ENCODE measurements at regions not wholly inside any gene's neighbourhood (a gene's known extent, or its start where the extent isn't known, plus 50 kb on each side); places are given as distances from the start of the nearest gene placed in this dataset.

- no peak overlapping the region for H2AFZ ChIP-seq (ENCODE audit: low read length)
- no peaks in the 10 kb centered on the region for H3K79me2 ChIP-seq (ENCODE audit: low read length)
- H3K4me2 ChIP-seq (ENCODE audit: low read depth, low read length, poor library complexity, severe bottlenecking): no peak overlapping the region
- no peak overlapping the region for H3K4me3 ChIP-seq (ENCODE audit: low read length)
- H4K20me1 ChIP-seq (ENCODE audit: insufficient read depth, low read depth, low read length): no peaks in the 10 kb centered on the region
- no peak for DNase-seq
- no peak overlapping the region for H3K9ac ChIP-seq (ENCODE audit: low read length)
- no peaks in the 10 kb centered on the region for H3K36me3 ChIP-seq (ENCODE audit: insufficient read depth, low read length)
- H3K9me2 ChIP-seq (replicated peaks; ENCODE audit: insufficient read depth, low read length): no peaks in the 10 kb centered on the region
- no peaks in the 10 kb centered on the region for H3K9me3 ChIP-seq (ENCODE audit: low read length)
- no peak overlapping the region for H3K27ac ChIP-seq (ENCODE audit: low read length)
- no peaks in the 10 kb centered on the region for H3K4me1 ChIP-seq (ENCODE audit: low read length)
- H3K27me3 ChIP-seq (ENCODE audit: low read length): no peaks in the 10 kb centered on the region
Observed at GRCh38 chr7:25371972-25372371, 143.7 kb upstream of the NPVF start.

- Histone ChIP-seq H2AFZ (ENCODE audit: low read length) (no peak overlapping the region), H3K9me3 (ENCODE audit: low read length) (no peaks in the 10 kb centered on the region), H3K27me3 (ENCODE audit: low read length) (no peaks in the 10 kb centered on the region), H3K79me2 (ENCODE audit: low read length) (no peaks in the 10 kb centered on the region), H3K36me3 (ENCODE audit: insufficient read depth, low read length) (no peaks in the 10 kb centered on the region), H3K9ac (ENCODE audit: low read length) (no peak overlapping the region), H3K4me2 (ENCODE audit: low read depth, low read length, poor library complexity, severe bottlenecking) (no peak overlapping the region), H3K4me1 (ENCODE audit: low read length) (no peaks in the 10 kb centered on the region), H4K20me1 (ENCODE audit: insufficient read depth, low read depth, low read length) (no peaks in the 10 kb centered on the region), H3K4me3 (ENCODE audit: low read length) (no peak overlapping the region), H3K27ac (ENCODE audit: low read length) (no peak overlapping the region), H3K9me2 (replicated peaks; ENCODE audit: insufficient read depth, low read length) (no peaks in the 10 kb centered on the region)
- DNase-seq: no peak
Observed at GRCh38 chr7:25375805-25376600, 147.7 kb upstream of the NPVF start.

- DNase-seq: no peak
- Histone ChIP-seq H3K36me3 (ENCODE audit: insufficient read depth, low read length) (no peaks in the 10 kb centered on the region), H4K20me1 (ENCODE audit: insufficient read depth, low read depth, low read length) (no peaks in the 10 kb centered on the region), H3K4me1 (ENCODE audit: low read length) (no peaks in the 10 kb centered on the region), H3K9me2 (replicated peaks; ENCODE audit: insufficient read depth, low read length) (no peaks in the 10 kb centered on the region), H3K79me2 (ENCODE audit: low read length) (no peaks in the 10 kb centered on the region), H3K4me2 (ENCODE audit: low read depth, low read length, poor library complexity, severe bottlenecking) (no peak overlapping the region), H3K9me3 (ENCODE audit: low read length) (no peaks in the 10 kb centered on the region), H3K27ac (ENCODE audit: low read length) (no peak overlapping the region), H3K4me3 (ENCODE audit: low read length) (no peak overlapping the region), H2AFZ (ENCODE audit: low read length) (no peak overlapping the region), H3K9ac (ENCODE audit: low read length) (no peak overlapping the region), H3K27me3 (ENCODE audit: low read length) (no peaks in the 10 kb centered on the region)
Observed at GRCh38 chr7:25379351-25380300, 151.3 kb upstream of the NPVF start.

DNA sequence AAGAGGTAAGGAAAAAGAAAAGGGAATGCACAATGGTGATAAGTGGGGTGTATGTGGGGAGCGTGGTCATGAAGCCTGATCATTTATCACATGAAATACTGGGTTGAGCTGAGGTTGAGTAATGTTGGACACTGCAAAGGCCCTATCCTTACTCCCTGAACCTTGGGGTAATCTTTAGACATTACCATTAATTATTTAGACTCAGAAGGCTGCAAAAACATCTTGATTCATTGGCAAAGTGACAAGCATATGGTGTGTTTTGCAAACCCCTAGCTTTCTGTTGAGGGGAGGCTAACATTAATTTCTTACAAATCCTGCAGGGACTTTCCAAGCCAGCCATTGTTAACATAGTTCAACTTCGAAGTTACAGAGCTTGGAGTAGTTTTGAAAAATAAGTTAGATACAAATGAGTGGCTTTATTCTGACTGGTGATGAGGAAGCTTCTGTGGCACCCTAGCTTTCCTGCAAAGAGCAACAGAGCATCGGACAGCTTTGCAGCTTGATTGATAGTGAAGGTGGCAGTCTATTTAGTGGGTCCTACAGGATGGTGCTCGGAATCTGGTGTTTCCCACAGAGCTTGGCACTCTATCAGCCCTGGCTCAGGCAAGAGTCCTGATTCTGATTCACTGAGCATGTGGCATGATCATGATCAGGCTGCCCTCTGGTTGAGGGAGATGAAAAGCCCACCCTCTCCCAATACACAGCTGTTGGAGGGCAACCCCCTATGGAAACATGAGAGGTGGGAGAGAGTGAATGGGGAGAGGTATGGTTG is 153.7 kb upstream of the NPVF start:
- Histone ChIP-seq H3K9me2 (replicated peaks; ENCODE audit: insufficient read depth, low read length) (no peaks in the 10 kb centered on the region), H3K36me3 (ENCODE audit: insufficient read depth, low read length) (no peaks in the 10 kb centered on the region), H3K4me2 (ENCODE audit: low read depth, low read length, poor library complexity, severe bottlenecking) (no peak overlapping the region), H3K27ac (ENCODE audit: low read length) (no peak overlapping the region), H2AFZ (ENCODE audit: low read length) (no peak overlapping the region), H3K4me3 (ENCODE audit: low read length) (no peak overlapping the region), H3K9me3 (ENCODE audit: low read length) (no peaks in the 10 kb centered on the region), H4K20me1 (ENCODE audit: insufficient read depth, low read depth, low read length) (no peaks in the 10 kb centered on the region), H3K4me1 (ENCODE audit: low read length) (no peaks in the 10 kb centered on the region), H3K9ac (ENCODE audit: low read length) (no peak overlapping the region), H3K79me2 (ENCODE audit: low read length) (no peaks in the 10 kb centered on the region), H3K27me3 (ENCODE audit: low read length) (no peaks in the 10 kb centered on the region)
- DNase-seq: no peak

DNA sequence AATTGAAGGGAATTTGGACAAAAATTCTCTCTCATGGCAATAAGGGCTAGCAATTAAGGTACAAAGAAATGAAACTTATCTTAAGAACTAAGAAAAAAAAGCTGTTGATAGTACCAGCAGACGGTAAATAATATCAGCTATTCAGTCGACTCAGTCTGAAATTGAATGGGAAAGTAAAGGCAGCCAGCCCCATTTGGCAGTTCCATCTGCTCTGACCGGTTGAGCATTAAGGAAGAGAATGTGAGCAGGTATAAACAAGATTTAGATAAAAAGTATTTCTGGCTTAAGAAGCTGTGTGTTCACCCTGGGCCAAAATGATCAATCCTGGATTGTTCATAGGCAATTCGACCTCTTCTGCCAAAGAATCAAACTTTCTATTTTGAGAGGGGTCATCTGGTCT is 154.6 kb upstream of the NPVF start:
- no peak overlapping the region for H2AFZ ChIP-seq (ENCODE audit: low read length)
- no peaks in the 10 kb centered on the region for H3K36me3 ChIP-seq (ENCODE audit: insufficient read depth, low read length)
- H3K9ac ChIP-seq (ENCODE audit: low read length): no peak overlapping the region
- H3K9me2 ChIP-seq (replicated peaks; ENCODE audit: insufficient read depth, low read length): no peaks in the 10 kb centered on the region
- DNase-seq: no peak
- no peaks in the 10 kb centered on the region for H3K79me2 ChIP-seq (ENCODE audit: low read length)
- H3K27me3 ChIP-seq (ENCODE audit: low read length): no peaks in the 10 kb centered on the region
- H4K20me1 ChIP-seq (ENCODE audit: insufficient read depth, low read depth, low read length): no peaks in the 10 kb centered on the region
- no peaks in the 10 kb centered on the region for H3K4me1 ChIP-seq (ENCODE audit: low read length)
- no peak overlapping the region for H3K4me2 ChIP-seq (ENCODE audit: low read depth, low read length, poor library complexity, severe bottlenecking)
- H3K4me3 ChIP-seq (ENCODE audit: low read length): no peak overlapping the region
- no peak overlapping the region for H3K27ac ChIP-seq (ENCODE audit: low read length)
- H3K9me3 ChIP-seq (ENCODE audit: low read length): no peaks in the 10 kb centered on the region

DNA sequence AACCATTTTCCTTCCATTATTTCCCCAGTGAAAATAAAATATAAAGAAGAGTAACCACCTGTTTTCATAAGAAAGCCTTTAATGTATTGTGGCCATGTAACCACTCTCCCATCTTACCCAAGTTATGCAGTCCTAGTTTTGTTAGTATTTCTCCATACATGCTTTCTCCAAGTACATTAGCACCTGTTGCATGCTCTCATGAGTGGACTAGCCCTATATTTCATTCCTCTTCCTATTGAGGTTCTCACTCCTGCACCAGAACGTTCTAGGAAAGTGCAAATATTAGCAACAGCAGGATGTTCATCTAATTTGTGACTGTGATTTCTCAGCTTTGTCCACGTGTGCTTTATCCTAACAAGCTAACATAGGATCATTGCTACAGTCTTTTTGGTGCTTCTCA is 155.1 kb upstream of the NPVF start:
- Histone ChIP-seq H3K9ac (ENCODE audit: low read length) (no peak overlapping the region), H3K36me3 (ENCODE audit: insufficient read depth, low read length) (no peaks in the 10 kb centered on the region), H3K9me3 (ENCODE audit: low read length) (no peaks in the 10 kb centered on the region), H4K20me1 (ENCODE audit: insufficient read depth, low read depth, low read length) (no peaks in the 10 kb centered on the region), H3K79me2 (ENCODE audit: low read length) (no peaks in the 10 kb centered on the region), H3K4me3 (ENCODE audit: low read length) (no peak overlapping the region), H3K27me3 (ENCODE audit: low read length) (no peaks in the 10 kb centered on the region), H3K9me2 (replicated peaks; ENCODE audit: insufficient read depth, low read length) (no peaks in the 10 kb centered on the region), H3K4me2 (ENCODE audit: low read depth, low read length, poor library complexity, severe bottlenecking) (no peak overlapping the region), H3K4me1 (ENCODE audit: low read length) (no peaks in the 10 kb centered on the region), H3K27ac (ENCODE audit: low read length) (no peak overlapping the region), H2AFZ (ENCODE audit: low read length) (no peak overlapping the region)
- DNase-seq: no peak

GRCh38 chr7:25384788-25385505 is 156.7 kb upstream of the NPVF start:
- H4K20me1 ChIP-seq (ENCODE audit: insufficient read depth, low read depth, low read length): no peaks in the 10 kb centered on the region
- no peaks in the 10 kb centered on the region for H3K36me3 ChIP-seq (ENCODE audit: insufficient read depth, low read length)
- no peak overlapping the region for H3K9ac ChIP-seq (ENCODE audit: low read length)
- H3K9me2 ChIP-seq (replicated peaks; ENCODE audit: insufficient read depth, low read length): no peaks in the 10 kb centered on the region
- no peaks in the 10 kb centered on the region for H3K79me2 ChIP-seq (ENCODE audit: low read length)
- H3K27me3 ChIP-seq (ENCODE audit: low read length): no peaks in the 10 kb centered on the region
- no peak overlapping the region for H3K4me3 ChIP-seq (ENCODE audit: low read length)
- no peak overlapping the region for H3K27ac ChIP-seq (ENCODE audit: low read length)
- DNase-seq: no peak
- no peak overlapping the region for H2AFZ ChIP-seq (ENCODE audit: low read length)
- no peaks in the 10 kb centered on the region for H3K4me1 ChIP-seq (ENCODE audit: low read length)
- H3K9me3 ChIP-seq (ENCODE audit: low read length): no peaks in the 10 kb centered on the region
- H3K4me2 ChIP-seq (ENCODE audit: low read depth, low read length, poor library complexity, severe bottlenecking): no peak overlapping the region
